ENCODE measurements at regions not wholly inside any gene's neighbourhood (a gene's known extent, or its start where the extent isn't known, plus 50 kb on each side); places are given as distances from the start of the nearest gene placed in this dataset.

GRCh38 chr13:47168618-47169017 is 271.8 kb upstream of the HTR2A start:
- TF ChIP-seq POLR2A (IDR thresholded peaks at IDR 0.05) (no peak), CTCF (IDR thresholded peaks at IDR 0.05) (no peak)

All from vagina (tissue), 2 donors.